Kidney (tissue), 13 donors: ENCODE measurements at regions not wholly inside any gene's neighbourhood (a gene's known extent, or its start where the extent isn't known, plus 50 kb on each side); places are given as distances from the start of the nearest gene placed in this dataset.

Experiments used
- DNase-seq, 5 donors: peaks; one replicate each; pipeline ENCODE4 v3.0.0-alpha.2; 2013 to 2020
- FAIRE-seq: peaks from 2 replicates; lab custom pipeline; 2012; peaks lifted over from hg19 to GRCh38; lab: Jason Lieb, UNC
- H3K27ac ChIP-seq, 2 donors: one replicate each; pipeline ENCODE4 v1.7.0; 2013; ENCODE audit warnings: low read depth in 2 of 2, low read length in 2 of 2, inconsistent platforms in 1 of 2
- H3K27me3 ChIP-seq: one replicate; pipeline ENCODE4 v1.7.1; 2013; ENCODE audit warnings: low read length, inconsistent platforms; ENCODE audit not compliant: control insufficient read depth, insufficient read depth
- H3K36me3 ChIP-seq, 3 donors: one replicate each; pipeline versions ENCODE4 v1.7.0 to v1.7.1; 2013; ENCODE audit warnings: low read length in 3 of 3, control low read depth in 1 of 3, inconsistent platforms in 1 of 3; ENCODE audit not compliant: insufficient read depth in 3 of 3, control insufficient read depth in 2 of 3
- H3K4me1 ChIP-seq, 3 donors: one replicate each; pipeline versions ENCODE4 v1.7.0 to v1.7.1; 2013; ENCODE audit warnings: low read length in 3 of 3, inconsistent platforms in 1 of 3, low read depth in 1 of 3; ENCODE audit not compliant: control insufficient read depth in 2 of 3, insufficient read depth in 2 of 3
- H3K4me3 ChIP-seq, 3 donors: one replicate each; pipeline versions ENCODE4 v1.7.0 to v1.8.1; 2013; ENCODE audit warnings: low read length in 3 of 3, control low read depth in 1 of 3, inconsistent platforms in 1 of 3
- H3K9ac ChIP-seq, 3 donors: one replicate each; pipeline versions ENCODE4 v1.7.0 to v1.7.1; 2013; ENCODE audit warnings: low read length in 3 of 3, control low read depth in 1 of 3, inconsistent platforms in 1 of 3
- H3K9me3 ChIP-seq, 3 donors: one replicate each; pipeline versions ENCODE4 v1.7.0 to v1.7.1; 2013; ENCODE audit warnings: low read length in 3 of 3, control low read depth in 1 of 3, inconsistent platforms in 1 of 3; ENCODE audit not compliant: control insufficient read depth in 2 of 3, insufficient read depth in 1 of 3
- intact Hi-C: fragments of 100-400 bp; cut with DNase I; formaldehyde crosslinking; loops from one replicate; pipeline ENCODE4 v1.11.1; 2022
- TF ChIP-seq, protein P1 (sequence below): IDR thresholded peaks from 3 replicates; pipeline ENCODE4 v1.5.1; 2012; ENCODE audit warnings: mild to moderate bottlenecking, moderate library complexity, borderline replicate concordance; ENCODE audit not compliant: insufficient read depth; ENCODE audit errors: extremely low read depth
- donor health status: control.
- donor health status: control.
- donor health status: control.
- donor health status: control.
- donor health status: control.
- donor health status: DM: yes; HTN: yes; CAD: no.
- donor health status: Normal renal cell carcinoma (clear cell type).

DNA sequence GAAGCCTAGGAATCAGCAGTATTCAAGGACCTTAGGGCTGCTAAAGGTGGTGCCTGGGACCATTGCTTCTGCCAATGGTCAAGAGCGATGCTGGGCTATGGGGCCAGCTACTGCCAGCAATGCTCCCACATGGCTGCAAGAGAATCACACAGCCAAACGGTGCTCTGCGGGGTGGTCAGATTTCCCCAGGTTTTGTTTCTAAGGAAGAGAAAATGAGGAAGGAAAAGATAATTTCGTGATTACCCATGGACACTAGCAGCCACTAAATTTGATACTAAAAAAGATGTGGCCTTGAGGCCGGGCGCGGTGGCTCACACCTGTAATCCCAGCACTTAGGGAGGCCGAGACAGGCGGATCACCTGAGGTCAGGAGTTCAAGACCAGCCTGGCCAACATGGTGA, 83.0 kb downstream of the LYZL2 start:
- Histone ChIP-seq H3K9me3 (no peaks in the 10 kb centered on the region), H3K27me3 (no peaks in the 10 kb centered on the region), H3K4me3 (no peak overlapping the region), H3K27ac (no peak overlapping the region), H3K9ac (no peak overlapping the region), H3K36me3 (no peaks in the 10 kb centered on the region), H3K4me1 (peaks cover 0 to 4% (median 2%) of the 10 kb centered on the region in 3 donors)
- FAIRE-seq (no peak), DNase-seq (no peak)
- TF ChIP-seq, protein P1, sequence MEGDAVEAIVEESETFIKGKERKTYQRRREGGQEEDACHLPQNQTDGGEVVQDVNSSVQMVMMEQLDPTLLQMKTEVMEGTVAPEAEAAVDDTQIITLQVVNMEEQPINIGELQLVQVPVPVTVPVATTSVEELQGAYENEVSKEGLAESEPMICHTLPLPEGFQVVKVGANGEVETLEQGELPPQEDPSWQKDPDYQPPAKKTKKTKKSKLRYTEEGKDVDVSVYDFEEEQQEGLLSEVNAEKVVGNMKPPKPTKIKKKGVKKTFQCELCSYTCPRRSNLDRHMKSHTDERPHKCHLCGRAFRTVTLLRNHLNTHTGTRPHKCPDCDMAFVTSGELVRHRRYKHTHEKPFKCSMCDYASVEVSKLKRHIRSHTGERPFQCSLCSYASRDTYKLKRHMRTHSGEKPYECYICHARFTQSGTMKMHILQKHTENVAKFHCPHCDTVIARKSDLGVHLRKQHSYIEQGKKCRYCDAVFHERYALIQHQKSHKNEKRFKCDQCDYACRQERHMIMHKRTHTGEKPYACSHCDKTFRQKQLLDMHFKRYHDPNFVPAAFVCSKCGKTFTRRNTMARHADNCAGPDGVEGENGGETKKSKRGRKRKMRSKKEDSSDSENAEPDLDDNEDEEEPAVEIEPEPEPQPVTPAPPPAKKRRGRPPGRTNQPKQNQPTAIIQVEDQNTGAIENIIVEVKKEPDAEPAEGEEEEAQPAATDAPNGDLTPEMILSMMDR = no peak
- intact Hi-C loops = no loop called here

DNA sequence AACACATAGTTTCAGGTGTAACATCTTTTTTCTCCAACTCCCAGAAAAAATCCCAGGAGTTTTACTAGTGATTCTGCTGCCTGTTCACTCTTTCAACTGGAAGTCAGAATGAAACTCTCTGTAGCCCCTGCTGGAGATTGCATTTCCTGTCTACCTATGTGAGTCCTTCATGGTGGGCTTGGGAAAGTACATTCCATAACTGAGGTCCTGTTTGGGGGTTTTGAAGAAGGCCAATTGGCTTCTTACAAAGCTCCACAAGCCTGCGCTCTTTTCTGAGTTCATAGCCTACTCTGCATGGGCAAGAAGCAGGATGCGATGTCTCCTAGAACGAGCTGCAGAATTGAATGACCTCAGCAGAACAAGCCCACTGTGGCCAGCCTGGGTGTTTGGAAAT, 86.7 kb downstream of the LYZL2 start:
- H3K36me3 ChIP-seq = no peaks in the 10 kb centered on the region
- no peak overlapping the region for H3K4me3 ChIP-seq
- H3K27me3 ChIP-seq = no peaks in the 10 kb centered on the region
- FAIRE-seq = no peak
- H3K4me1 ChIP-seq = peaks cover 0 to 4% (median 4%) of the 10 kb centered on the region in 3 donors
- no peak overlapping the region for H3K27ac ChIP-seq
- no peak overlapping the region for H3K9ac ChIP-seq
- no peaks in the 10 kb centered on the region for H3K9me3 ChIP-seq
- intact Hi-C loops = no loop called here
- no peak for DNase-seq
- TF ChIP-seq, protein P1 = no peak

DNA sequence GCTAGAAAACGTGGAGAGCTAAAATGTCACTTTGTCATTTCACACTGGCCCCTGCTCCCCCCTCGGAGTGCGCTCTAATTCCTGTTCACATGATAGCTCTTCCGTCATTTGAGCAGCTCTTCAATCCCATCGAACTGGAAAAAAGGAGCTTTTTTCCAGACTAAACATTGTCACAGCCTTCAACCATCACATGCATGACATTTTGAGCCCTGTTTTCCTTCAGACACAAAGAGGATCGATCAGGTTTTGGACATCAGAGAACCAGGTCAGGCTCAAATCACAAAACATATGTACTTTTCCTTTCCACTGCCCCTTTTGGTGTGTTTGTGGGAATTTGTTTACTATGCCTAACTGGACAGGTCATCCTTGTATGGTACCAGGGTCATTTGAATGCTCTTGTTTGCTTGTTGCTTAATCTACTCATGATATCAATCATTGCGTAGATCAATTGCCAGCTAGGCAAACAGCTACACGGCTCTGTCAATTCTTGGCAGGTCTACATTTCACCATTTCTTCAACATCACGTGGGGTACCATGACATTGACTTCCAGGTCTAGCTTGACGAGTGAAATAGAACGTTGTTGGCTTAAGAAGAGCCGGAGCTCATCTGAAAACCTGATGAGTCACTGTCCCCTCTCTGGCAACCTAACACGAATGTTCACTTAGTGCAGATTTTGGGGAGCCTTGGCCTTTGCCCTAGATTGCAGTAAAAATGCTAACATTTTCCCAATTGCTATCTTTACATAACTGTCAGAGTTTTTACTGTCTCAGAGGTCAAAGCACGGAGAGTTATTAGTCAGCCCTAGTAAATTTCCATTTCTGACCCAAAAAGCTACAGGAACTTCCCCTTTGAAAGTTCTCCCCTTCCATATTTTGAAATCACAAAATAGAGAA, 87.3 kb downstream of the LYZL2 start:
- Histone ChIP-seq H3K27ac (no peak overlapping the region), H3K4me1 (peaks cover 0 to 4% (median 4%) of the 10 kb centered on the region in 3 donors), H3K9me3 (no peaks in the 10 kb centered on the region), H3K27me3 (no peaks in the 10 kb centered on the region), H3K36me3 (no peaks in the 10 kb centered on the region), H3K9ac (no peak overlapping the region), H3K4me3 (no peak overlapping the region)
- FAIRE-seq = no peak
- intact Hi-C loops = no loop called here
- TF ChIP-seq, protein P1 = no peak
- DNase-seq = peak in 1 of 5 donors; percentile 33
